ENCODE measurements at regions not wholly inside any gene's neighbourhood (a gene's known extent, or its start where the extent isn't known, plus 50 kb on each side); places are given as distances from the start of the nearest gene placed in this dataset.

GRCh38 chr5:158543539-158544387, 556.0 kb downstream of the EBF1 start:
- no peaks in the 10 kb centered on the region for H3K27me3 Mint-ChIP-seq
- ATAC-seq (replicated peaks; ENCODE audit: extremely low read depth, poor library complexity, severe bottlenecking), result no peak
- H3K27ac Mint-ChIP-seq (ENCODE audit: low read depth), result no peak overlapping the region
- H3K36me3 Mint-ChIP-seq (ENCODE audit: insufficient read depth), result no peaks in the 10 kb centered on the region
- no peaks in the 10 kb centered on the region for H3K4me1 Mint-ChIP-seq
- peaks cover 9% of the 10 kb centered on the region for H3K9me3 Mint-ChIP-seq
- no peak for DNase-seq (ENCODE audit: low spot score in 2 of 2)
- no peak overlapping the region for H3K4me3 Mint-ChIP-seq

GRCh38 chr5:158541536-158542297, 558.0 kb downstream of the EBF1 start:
- Mint-ChIP-seq H3K9me3 (no peaks in the 10 kb centered on the region), H3K36me3 (ENCODE audit: insufficient read depth) (no peaks in the 10 kb centered on the region), H3K4me3 (no peak overlapping the region), H3K27ac (ENCODE audit: low read depth) (no peak overlapping the region), H3K4me1 (no peaks in the 10 kb centered on the region), H3K27me3 (peaks cover 13% of the 10 kb centered on the region)
- DNase-seq (ENCODE audit: low spot score in 2 of 2) (no peak), ATAC-seq (replicated peaks; ENCODE audit: extremely low read depth, poor library complexity, severe bottlenecking) (no peak)

- Mint-ChIP-seq H3K4me1 (no peaks in the 10 kb centered on the region), H3K4me3 (no peak overlapping the region), H3K9me3 (no peaks in the 10 kb centered on the region), H3K27ac (ENCODE audit: low read depth) (no peak overlapping the region), H3K36me3 (ENCODE audit: insufficient read depth) (no peaks in the 10 kb centered on the region), H3K27me3 (peaks cover 13% of the 10 kb centered on the region)
- ATAC-seq (replicated peaks; ENCODE audit: extremely low read depth, poor library complexity, severe bottlenecking) (no peak), DNase-seq (ENCODE audit: low spot score in 2 of 2) (no peak)
Measured at GRCh38 chr5:158538506-158539074, 561.1 kb downstream of the EBF1 start.

GRCh38 chr5:158537366-158537765, 562.4 kb downstream of the EBF1 start:
- DNase-seq (ENCODE audit: low spot score in 2 of 2) (no peak), ATAC-seq (replicated peaks; ENCODE audit: extremely low read depth, poor library complexity, severe bottlenecking) (no peak)
- Mint-ChIP-seq H3K9me3 (no peaks in the 10 kb centered on the region), H3K36me3 (ENCODE audit: insufficient read depth) (no peaks in the 10 kb centered on the region), H3K27me3 (peaks cover 13% of the 10 kb centered on the region), H3K27ac (ENCODE audit: low read depth) (no peak overlapping the region), H3K4me1 (no peaks in the 10 kb centered on the region), H3K4me3 (no peak overlapping the region)

- no peak for DNase-seq (ENCODE audit: low spot score in 2 of 2)
- no peaks in the 10 kb centered on the region for H3K9me3 Mint-ChIP-seq
- H3K27me3 Mint-ChIP-seq, result peaks cover 19% of the 10 kb centered on the region
- H3K4me3 Mint-ChIP-seq, result no peak overlapping the region
- no peak for ATAC-seq (replicated peaks; ENCODE audit: extremely low read depth, poor library complexity, severe bottlenecking)
- no peak overlapping the region for H3K27ac Mint-ChIP-seq (ENCODE audit: low read depth)
- H3K36me3 Mint-ChIP-seq (ENCODE audit: insufficient read depth), result no peaks in the 10 kb centered on the region
- no peaks in the 10 kb centered on the region for H3K4me1 Mint-ChIP-seq
Measured at GRCh38 chr5:158534203-158534602, 565.5 kb downstream of the EBF1 start.

- H3K27ac Mint-ChIP-seq (ENCODE audit: low read depth), result no peak overlapping the region
- no peaks in the 10 kb centered on the region for H3K36me3 Mint-ChIP-seq (ENCODE audit: insufficient read depth)
- H3K4me1 Mint-ChIP-seq, result no peaks in the 10 kb centered on the region
- H3K27me3 Mint-ChIP-seq, result peaks cover 16% of the 10 kb centered on the region
- no peak for DNase-seq (ENCODE audit: low spot score in 2 of 2)
- no peaks in the 10 kb centered on the region for H3K9me3 Mint-ChIP-seq
- no peak for ATAC-seq (replicated peaks; ENCODE audit: extremely low read depth, poor library complexity, severe bottlenecking)
- no peak overlapping the region for H3K4me3 Mint-ChIP-seq
Measured at GRCh38 chr5:158532739-158533138, 567.0 kb downstream of the EBF1 start.

- H3K9me3 Mint-ChIP-seq, result no peaks in the 10 kb centered on the region
- DNase-seq (ENCODE audit: low spot score in 2 of 2), result no peak
- peaks cover 8% of the 10 kb centered on the region for H3K27me3 Mint-ChIP-seq
Measured at GRCh38 chr5:158531860-158532259, 567.9 kb downstream of the EBF1 start.

GRCh38 chr5:158530115-158530514, 569.6 kb downstream of the EBF1 start:
- DNase-seq (ENCODE audit: low spot score in 2 of 2) (no peak), ATAC-seq (replicated peaks; ENCODE audit: extremely low read depth, poor library complexity, severe bottlenecking) (no peak)
- peaks cover 8% of the 10 kb centered on the region for H3K27me3 Mint-ChIP-seq
- H3K27ac Mint-ChIP-seq (ENCODE audit: low read depth), result no peak overlapping the region
- no peaks in the 10 kb centered on the region for H3K36me3 Mint-ChIP-seq (ENCODE audit: insufficient read depth)
- H3K4me3 Mint-ChIP-seq, result no peak overlapping the region
- no peaks in the 10 kb centered on the region for H3K9me3 Mint-ChIP-seq
- H3K4me1 Mint-ChIP-seq, result no peaks in the 10 kb centered on the region

More at GRCh38 chr5:158531860-158532259, 567.9 kb downstream of the EBF1 start:
- ATAC-seq (replicated peaks; ENCODE audit: extremely low read depth, poor library complexity, severe bottlenecking), result no peak
- H3K4me1 Mint-ChIP-seq, result no peaks in the 10 kb centered on the region
- no peak overlapping the region for H3K4me3 Mint-ChIP-seq
- H3K36me3 Mint-ChIP-seq (ENCODE audit: insufficient read depth), result no peaks in the 10 kb centered on the region
- H3K27ac Mint-ChIP-seq (ENCODE audit: low read depth), result no peak overlapping the region

- H3K9me3 Mint-ChIP-seq, result no peaks in the 10 kb centered on the region
- no peak overlapping the region for H3K4me3 Mint-ChIP-seq
- DNase-seq (ENCODE audit: low spot score in 2 of 2) (no peak), ATAC-seq (replicated peaks; ENCODE audit: extremely low read depth, poor library complexity, severe bottlenecking) (no peak)
- no peaks in the 10 kb centered on the region for H3K36me3 Mint-ChIP-seq (ENCODE audit: insufficient read depth)
- no peak overlapping the region for H3K27ac Mint-ChIP-seq (ENCODE audit: low read depth)
- peaks cover 8% of the 10 kb centered on the region for H3K27me3 Mint-ChIP-seq
- no peaks in the 10 kb centered on the region for H3K4me1 Mint-ChIP-seq
Measured at GRCh38 chr5:158529454-158529853, 570.3 kb downstream of the EBF1 start.

GRCh38 chr5:158525663-158526062, 574.1 kb downstream of the EBF1 start:
- Mint-ChIP-seq H3K4me3 (no peak overlapping the region), H3K4me1 (no peaks in the 10 kb centered on the region), H3K36me3 (ENCODE audit: insufficient read depth) (no peaks in the 10 kb centered on the region), H3K27me3 (peaks cover 8% of the 10 kb centered on the region), H3K9me3 (no peaks in the 10 kb centered on the region), H3K27ac (ENCODE audit: low read depth) (no peak overlapping the region)
- DNase-seq (ENCODE audit: low spot score in 2 of 2), result no peak
- ATAC-seq (replicated peaks; ENCODE audit: extremely low read depth, poor library complexity, severe bottlenecking), result no peak

GRCh38 chr5:158524070-158524469, 575.6 kb downstream of the EBF1 start:
- no peak overlapping the region for H3K4me3 Mint-ChIP-seq
- ATAC-seq (replicated peaks; ENCODE audit: extremely low read depth, poor library complexity, severe bottlenecking) (no peak), DNase-seq (ENCODE audit: low spot score in 2 of 2) (no peak)
- H3K27me3 Mint-ChIP-seq, result peaks cover under 1% of the 10 kb centered on the region
- no peak overlapping the region for H3K27ac Mint-ChIP-seq (ENCODE audit: low read depth)
- H3K36me3 Mint-ChIP-seq (ENCODE audit: insufficient read depth), result no peaks in the 10 kb centered on the region
- no peaks in the 10 kb centered on the region for H3K9me3 Mint-ChIP-seq
- no peaks in the 10 kb centered on the region for H3K4me1 Mint-ChIP-seq

GRCh38 chr5:158522776-158523175, 576.9 kb downstream of the EBF1 start:
- no peak for DNase-seq (ENCODE audit: low spot score in 2 of 2)
- H3K36me3 Mint-ChIP-seq (ENCODE audit: insufficient read depth), result no peaks in the 10 kb centered on the region
- no peaks in the 10 kb centered on the region for H3K4me1 Mint-ChIP-seq
- no peak for ATAC-seq (replicated peaks; ENCODE audit: extremely low read depth, poor library complexity, severe bottlenecking)
- H3K27ac Mint-ChIP-seq (ENCODE audit: low read depth), result no peak overlapping the region
- no peaks in the 10 kb centered on the region for H3K9me3 Mint-ChIP-seq
- H3K4me3 Mint-ChIP-seq, result no peak overlapping the region
- H3K27me3 Mint-ChIP-seq, result no peaks in the 10 kb centered on the region

- no peaks in the 10 kb centered on the region for H3K27me3 Mint-ChIP-seq
- DNase-seq (ENCODE audit: low spot score in 2 of 2), result no peak
Measured at GRCh38 chr5:158521995-158522394, 577.7 kb downstream of the EBF1 start.

More at GRCh38 chr5:158521995-158522394, 577.7 kb downstream of the EBF1 start:
- Mint-ChIP-seq H3K4me3 (no peak overlapping the region), H3K9me3 (no peaks in the 10 kb centered on the region), H3K36me3 (ENCODE audit: insufficient read depth) (no peaks in the 10 kb centered on the region), H3K4me1 (no peaks in the 10 kb centered on the region), H3K27ac (ENCODE audit: low read depth) (no peak overlapping the region)
- no peak for ATAC-seq (replicated peaks; ENCODE audit: extremely low read depth, poor library complexity, severe bottlenecking)

All from central memory CD8-positive, alpha-beta T cell (primary cell).